Activated CD8-positive, alpha-beta T cell treated with anti-CD3 and anti-CD28 coated beads, Interleukin-2, amount 10 ng/mL, durations not matched to agents 7 days and 5 days (primary cell): ENCODE measurements at regions not wholly inside any gene's neighbourhood (a gene's known extent, or its start where the extent isn't known, plus 50 kb on each side); places are given as distances from the start of the nearest gene placed in this dataset.

Source experiments
- ATAC-seq: fragments of 150-1000 bp; cut with Tn5 transposase; one replicate; pipeline ENCODE4 v1.10.0; 2021; ENCODE audit warnings: moderate library complexity
- CTCF ChIA-PET: fragments of 350-600 bp; sonication (Branson Sonifier 250); formaldehyde crosslinking; loops from one replicate; lab custom pipeline; 2021; ENCODE audit warnings: antibody characterized with exemption; lab: Charles Lee
- POLR2A ChIA-PET: fragments of 350-600 bp; sonication (Branson Sonifier 250); formaldehyde crosslinking; loops from one replicate; lab custom pipeline; 2021; ENCODE audit warnings: antibody characterized with exemption; lab: Charles Lee
- DNase-seq: peaks from one replicate; pipeline ENCODE4 v3.0.0-alpha.2; 2020
- H3K27ac Mint-ChIP-seq: one replicate; pipeline ENCODE4 v1.8.0; 2021; ENCODE audit warnings: mild to moderate bottlenecking, mixed read lengths
- H3K27me3 Mint-ChIP-seq: one replicate; pipeline ENCODE4 v1.8.0; 2021; ENCODE audit warnings: low read depth, mixed read lengths
- H3K36me3 Mint-ChIP-seq: one replicate; pipeline ENCODE4 v1.8.0; 2021; ENCODE audit warnings: low read depth, mixed read lengths
- H3K4me1 Mint-ChIP-seq: one replicate; pipeline ENCODE4 v1.8.0; 2021; ENCODE audit warnings: low read depth, mixed read lengths
- H3K4me3 Mint-ChIP-seq: one replicate; pipeline ENCODE4 v1.8.0; 2021; ENCODE audit warnings: mild to moderate bottlenecking, mixed read lengths
- H3K9me3 Mint-ChIP-seq: one replicate; pipeline ENCODE4 v1.8.0; 2022; ENCODE audit warnings: mixed read lengths; ENCODE audit not compliant: insufficient read depth

DNA sequence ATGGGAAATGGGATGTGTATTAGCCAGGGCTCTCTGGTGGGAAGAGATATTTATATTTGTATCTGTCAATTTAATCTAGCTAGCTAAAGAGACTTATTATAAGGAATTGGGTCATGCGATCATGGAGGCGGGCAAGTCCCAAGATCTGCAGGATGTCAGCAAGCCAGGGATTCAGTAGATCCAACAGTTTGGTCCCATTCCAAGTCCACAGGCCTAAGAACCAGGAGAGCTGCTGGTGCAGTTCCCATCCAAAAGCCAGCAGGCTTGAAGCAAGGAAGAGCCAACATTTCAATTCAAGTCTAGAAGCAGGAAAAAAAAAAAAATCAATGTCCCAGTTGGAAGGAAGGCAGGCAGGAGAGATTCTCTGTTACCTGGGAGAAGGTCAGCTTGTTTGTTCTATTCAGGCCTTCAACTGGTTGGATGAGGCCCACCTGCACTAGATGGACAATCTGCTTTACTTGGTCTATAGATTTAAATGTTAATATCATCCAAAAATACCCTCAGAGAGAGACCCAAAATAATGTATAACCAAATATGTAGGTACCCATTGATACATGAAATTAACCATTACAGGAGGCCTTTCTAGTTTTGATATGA, 60.7 kb upstream of the BCAT1 start:
- Mint-ChIP-seq H3K9me3 (no peaks in the 10 kb centered on the region), H3K27ac (no peak overlapping the region), H3K4me1 (no peaks in the 10 kb centered on the region), H3K4me3 (no peak overlapping the region), H3K27me3 (no peaks in the 10 kb centered on the region), H3K36me3 (no peaks in the 10 kb centered on the region)
- CTCF ChIA-PET, result interaction anchor here (0.9 to 1.2 kb wide), 2 partner anchors 18 kb away, joined by 3 read pairs; no protein-coding TSS in a partner anchor
- ATAC-seq (no peak), DNase-seq (no peak)
- POLR2A ChIA-PET, result interaction anchor here (1.1 kb wide), 1 partner anchor 42 kb away, joined by 4 read pairs; no protein-coding TSS in a partner anchor

GRCh38 chr12:25005376-25005775, 56.5 kb upstream of the BCAT1 start:
- Mint-ChIP-seq H3K27ac (no peak overlapping the region), H3K4me1 (no peaks in the 10 kb centered on the region), H3K4me3 (no peak overlapping the region), H3K36me3 (no peaks in the 10 kb centered on the region), H3K9me3 (no peaks in the 10 kb centered on the region), H3K27me3 (peaks cover 3% of the 10 kb centered on the region)
- DNase-seq, result no peak
- no peak for ATAC-seq
- ChIA-PET CTCF (interaction anchor here (1.9 kb wide), 1 partner anchor 14 kb away, joined by 5 read pairs; no protein-coding TSS in a partner anchor), POLR2A (no interaction called here)

DNA sequence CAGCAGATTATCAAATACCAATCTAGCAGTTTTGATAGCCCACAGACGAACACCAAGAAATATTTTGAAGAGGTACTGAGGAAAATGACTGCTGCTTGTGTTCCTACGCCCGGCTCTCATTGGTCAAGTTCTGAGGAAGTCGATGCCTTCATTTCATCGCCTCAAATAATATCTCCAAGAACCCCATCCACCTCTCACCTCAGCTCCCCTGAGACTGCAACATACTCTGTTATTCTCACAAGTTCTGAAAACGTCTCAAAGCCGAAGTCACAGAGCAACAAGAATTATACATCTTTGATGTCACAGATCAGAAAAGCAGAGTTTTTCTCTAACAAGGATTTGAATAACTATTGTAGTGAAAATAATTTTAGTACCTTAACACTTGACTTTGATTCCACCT, 55.5 kb upstream of the BCAT1 start:
- DNase-seq (no peak), ATAC-seq (no peak)
- ChIA-PET POLR2A (no interaction called here), CTCF (interaction anchor here (1.9 kb wide), 1 partner anchor 13 kb away, joined by 5 read pairs; no protein-coding TSS in a partner anchor)
- no peak overlapping the region for H3K27ac Mint-ChIP-seq
- no peak overlapping the region for H3K4me3 Mint-ChIP-seq
- H3K27me3 Mint-ChIP-seq, result peaks cover 3% of the 10 kb centered on the region
- H3K9me3 Mint-ChIP-seq, result no peaks in the 10 kb centered on the region
- H3K4me1 Mint-ChIP-seq, result no peaks in the 10 kb centered on the region
- H3K36me3 Mint-ChIP-seq, result no peaks in the 10 kb centered on the region

GRCh38 chr12:25001311-25001710, 52.4 kb upstream of the BCAT1 start:
- H3K4me3 Mint-ChIP-seq, result no peak overlapping the region
- H3K9me3 Mint-ChIP-seq, result no peaks in the 10 kb centered on the region
- no peak overlapping the region for H3K27ac Mint-ChIP-seq
- DNase-seq, result no peak
- H3K27me3 Mint-ChIP-seq, result peaks cover 9% of the 10 kb centered on the region
- H3K4me1 Mint-ChIP-seq, result peaks cover 4% of the 10 kb centered on the region
- no peaks in the 10 kb centered on the region for H3K36me3 Mint-ChIP-seq
- ChIA-PET CTCF (interaction anchor here (0.7 to 3.7 kb wide), 3 partner anchors 9 to 51 kb away, joined by 3 to 17 read pairs (median 3); a partner anchor contains a TSS), POLR2A (no interaction called here)
- no peak for ATAC-seq
